ENCODE measurements at regions not wholly inside any gene's neighbourhood (a gene's known extent, or its start where the extent isn't known, plus 50 kb on each side); places are given as distances from the start of the nearest gene placed in this dataset.

- TF ChIP-seq CTCF (IDR thresholded peaks at IDR 0.05; ENCODE audit: poor library complexity, severe bottlenecking) (no peak), POLR2AphosphoS5 (IDR thresholded peaks at IDR 0.05) (no peak), MXI1 (conservative IDR thresholded peaks at IDR 0.05; ENCODE audit: poor library complexity, severe bottlenecking) (no peak)
Measured at GRCh38 chr5:8831854-8832253, 714.0 kb downstream of the SEMA5A start.

Data from neural cell (in vitro differentiated cells).